SK-N-MC (cell line): ENCODE measurements at regions not wholly inside any gene's neighbourhood (a gene's known extent, or its start where the extent isn't known, plus 50 kb on each side); places are given as distances from the start of the nearest gene placed in this dataset.

ENCODE experiments used
- DNase-seq: peaks from one replicate; pipeline ENCODE4 v3.0.0-alpha.2; 2011; ENCODE audit warnings: low read depth, low spot score
- H3K27ac ChIP-seq: fragments of 200-600 bp; sonication (generic); 2 replicates; pipeline ENCODE4 v1.5.1; 2016; ENCODE audit warnings: mixed run types
- H3K36me3 ChIP-seq: fragments of 200-600 bp; sonication (generic); 2 replicates; pipeline ENCODE4 v1.6.1; 2017; ENCODE audit warnings: antibody characterized with exemption, low read length, mixed read lengths; ENCODE audit not compliant: insufficient read depth
- H3K4me3 ChIP-seq: fragments of 200-600 bp; sonication (generic); 2 replicates; pipeline ENCODE4 v1.5.1; 2016
- H3K9ac ChIP-seq: fragments of 200-600 bp; sonication (generic); 2 replicates; pipeline ENCODE4 v1.8.0; 2017; ENCODE audit warnings: mixed run types, mixed read lengths; ENCODE audit not compliant: insufficient read length
- H3K9me3 ChIP-seq: fragments of 200-600 bp; sonication (generic); 2 replicates; pipeline ENCODE4 v1.6.1; 2017; ENCODE audit warnings: low read depth, mild to moderate bottlenecking, antibody characterized with exemption, low read length, moderate library complexity, mixed read lengths
- EZH2 ChIP-seq: fragments of 200-600 bp; sonication (generic); IDR thresholded peaks from one replicate; pipeline ENCODE4 v1.6.1; 2017; ENCODE audit warnings: antibody characterized with exemption
- FOXP2 ChIP-seq: optimal IDR thresholded peaks from 2 replicates; pipeline ENCODE3; 2011; ENCODE audit warnings: mild to moderate bottlenecking, moderate library complexity; ENCODE audit not compliant: insufficient read depth; ENCODE audit errors: extremely low read length, control extremely low read depth
- POLR2AphosphoS5 ChIP-seq: IDR thresholded peaks from 2 replicates; pipeline ENCODE4 v1.6.1; 2012; ENCODE audit warnings: mild to moderate bottlenecking, low read depth, low read length, borderline replicate concordance

- H3K4me3 ChIP-seq, result no peak overlapping the region
- no peak overlapping the region for H3K27ac ChIP-seq
- no peak overlapping the region for H3K9ac ChIP-seq
- no peaks in the 10 kb centered on the region for H3K36me3 ChIP-seq
- TF ChIP-seq EZH2, result no peak
- no peak for TF ChIP-seq FOXP2
- no peak for TF ChIP-seq POLR2AphosphoS5
- no peak for DNase-seq
- H3K9me3 ChIP-seq, result no peaks in the 10 kb centered on the region
These were observed 491.8 kb upstream of the TENM4 start for GRCh38 chr11:79932612-79933011.

GRCh38 chr11:79931692-79932091 lies 490.9 kb upstream of the TENM4 start:
- Histone ChIP-seq H3K27ac (no peak overlapping the region), H3K36me3 (no peaks in the 10 kb centered on the region), H3K9ac (no peak overlapping the region), H3K9me3 (no peaks in the 10 kb centered on the region), H3K4me3 (no peak overlapping the region)
- TF ChIP-seq EZH2 (no peak), POLR2AphosphoS5 (no peak), FOXP2 (no peak)
- no peak for DNase-seq

DNA sequence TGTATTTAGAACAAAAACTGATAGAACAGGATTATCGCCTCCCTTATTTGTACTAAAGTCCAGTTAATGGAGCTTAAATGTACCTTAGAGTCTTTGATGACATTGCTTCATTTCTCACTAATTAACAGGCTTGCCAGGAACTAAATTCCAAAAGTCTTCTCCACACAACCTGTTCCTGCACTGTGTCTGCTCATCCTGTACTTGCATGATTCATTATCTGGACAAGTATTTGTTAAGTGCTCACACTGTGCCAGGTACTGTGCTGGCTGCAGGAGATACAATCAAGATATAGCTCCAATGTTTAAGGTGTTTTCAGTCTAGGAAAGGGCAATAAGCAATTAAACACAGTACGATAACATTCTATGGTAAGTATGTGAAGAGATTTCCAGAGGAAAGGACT lies 485.9 kb upstream of the TENM4 start:
- H3K4me3 ChIP-seq, result no peak overlapping the region
- TF ChIP-seq FOXP2 (no peak), EZH2 (no peak), POLR2AphosphoS5 (no peak)
- no peaks in the 10 kb centered on the region for H3K36me3 ChIP-seq
- no peak overlapping the region for H3K9ac ChIP-seq
- H3K9me3 ChIP-seq, result no peaks in the 10 kb centered on the region
- no peak overlapping the region for H3K27ac ChIP-seq
- DNase-seq, result no peak

- Histone ChIP-seq H3K27ac (no peak overlapping the region), H3K4me3 (no peak overlapping the region), H3K9me3 (no peaks in the 10 kb centered on the region), H3K36me3 (no peaks in the 10 kb centered on the region), H3K9ac (no peak overlapping the region)
- DNase-seq, result no peak
- no peak for TF ChIP-seq POLR2AphosphoS5
- TF ChIP-seq EZH2, result no peak
- no peak for TF ChIP-seq FOXP2
These were observed 484.7 kb upstream of the TENM4 start for GRCh38 chr11:79925570-79925969.

GRCh38 chr11:79922641-79923040 lies 481.8 kb upstream of the TENM4 start:
- no peak for DNase-seq
- Histone ChIP-seq H3K36me3 (no peaks in the 10 kb centered on the region), H3K9ac (no peak overlapping the region), H3K4me3 (no peak overlapping the region), H3K27ac (no peak overlapping the region), H3K9me3 (no peaks in the 10 kb centered on the region)
- no peak for TF ChIP-seq FOXP2
- no peak for TF ChIP-seq EZH2
- no peak for TF ChIP-seq POLR2AphosphoS5

DNA sequence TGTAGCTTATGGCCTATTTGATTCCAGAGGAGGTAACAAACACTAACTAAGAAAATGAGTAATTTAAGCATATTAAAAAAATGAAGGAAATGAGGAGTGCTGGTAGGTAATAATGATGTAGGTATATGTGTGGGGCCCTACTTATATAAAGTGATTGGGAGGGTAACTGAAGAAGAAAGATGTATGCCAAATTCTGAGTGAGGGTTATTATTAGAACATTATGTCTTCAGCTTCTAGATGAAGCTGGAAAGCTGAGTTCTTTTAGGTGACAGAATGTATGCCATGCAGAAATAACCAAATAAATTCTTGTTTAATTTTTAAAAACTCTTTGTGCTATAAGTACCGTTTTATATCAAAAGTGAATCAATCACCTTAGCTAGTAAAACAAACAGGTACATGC lies 479.6 kb upstream of the TENM4 start:
- no peak for TF ChIP-seq EZH2
- TF ChIP-seq FOXP2, result no peak
- TF ChIP-seq POLR2AphosphoS5, result no peak
- H3K9me3 ChIP-seq, result no peaks in the 10 kb centered on the region
- no peak for DNase-seq
- no peaks in the 10 kb centered on the region for H3K36me3 ChIP-seq
- H3K27ac ChIP-seq, result no peak overlapping the region
- no peak overlapping the region for H3K9ac ChIP-seq
- H3K4me3 ChIP-seq, result no peak overlapping the region

DNA sequence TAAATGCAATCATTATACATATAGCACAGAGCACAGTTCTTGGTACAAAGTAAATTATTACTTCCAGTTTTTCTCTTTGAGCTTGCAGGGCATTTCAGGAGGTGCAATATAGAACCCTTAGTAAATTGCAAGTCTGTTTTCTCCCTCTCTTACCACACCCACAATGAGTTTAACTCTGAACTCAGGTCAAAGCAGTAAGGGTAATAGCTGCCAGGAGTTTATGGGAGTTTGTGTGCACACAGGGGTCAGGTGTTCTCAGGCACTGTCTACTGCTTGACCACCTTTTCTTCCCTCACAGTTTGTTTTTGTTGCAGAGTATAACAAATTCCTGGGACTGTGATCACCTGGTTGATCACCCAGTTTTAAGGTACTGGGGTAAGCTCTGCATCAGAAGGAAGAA lies 478.5 kb upstream of the TENM4 start:
- Histone ChIP-seq H3K36me3 (no peaks in the 10 kb centered on the region), H3K4me3 (no peak overlapping the region), H3K9me3 (no peaks in the 10 kb centered on the region), H3K27ac (no peak overlapping the region), H3K9ac (no peak overlapping the region)
- TF ChIP-seq FOXP2 (no peak), POLR2AphosphoS5 (no peak), EZH2 (no peak)
- DNase-seq, result no peak

GRCh38 chr11:79918846-79919245 lies 478.0 kb upstream of the TENM4 start:
- TF ChIP-seq POLR2AphosphoS5 (no peak), EZH2 (no peak), FOXP2 (no peak)
- Histone ChIP-seq H3K9me3 (no peaks in the 10 kb centered on the region), H3K36me3 (no peaks in the 10 kb centered on the region), H3K4me3 (no peak overlapping the region), H3K9ac (no peak overlapping the region), H3K27ac (no peak overlapping the region)
- DNase-seq, result no peak

GRCh38 chr11:79906164-79906563 lies 465.3 kb upstream of the TENM4 start:
- DNase-seq, result no peak
- Histone ChIP-seq H3K9ac (no peak overlapping the region), H3K4me3 (no peak overlapping the region)

More at GRCh38 chr11:79906164-79906563, 465.3 kb upstream of the TENM4 start:
- H3K27ac ChIP-seq, result no peak overlapping the region
- TF ChIP-seq FOXP2 (no peak), EZH2 (no peak), POLR2AphosphoS5 (no peak)
- no peaks in the 10 kb centered on the region for H3K36me3 ChIP-seq
- H3K9me3 ChIP-seq, result no peaks in the 10 kb centered on the region
